GM21360 (cell line): ENCODE measurements at regions not wholly inside any gene's neighbourhood (a gene's known extent, or its start where the extent isn't known, plus 50 kb on each side); places are given as distances from the start of the nearest gene placed in this dataset.

Experiments used
- ATAC-seq: cut with Tn5 transposase; IDR thresholded peaks from one replicate; pipeline ENCODE4 v1.9.1; 2021; ENCODE audit warnings: mild to moderate bottlenecking, moderate library complexity; ENCODE audit not compliant: unreplicated experiment

GRCh38 chr9:126088336-126088735, 238.3 kb upstream of the MVB12B start:
- no peak for ATAC-seq

- no peak for ATAC-seq
Measured at GRCh38 chr9:126089789-126090188, 236.8 kb upstream of the MVB12B start.

- no peak for ATAC-seq
Measured at GRCh38 chr9:126093771-126094170, 232.9 kb upstream of the MVB12B start.

- ATAC-seq, result no peak
Measured at GRCh38 chr9:126095546-126096190, 231.0 kb upstream of the MVB12B start.

- no peak for ATAC-seq
Measured at GRCh38 chr9:126096340-126096739, 230.3 kb upstream of the MVB12B start.

GRCh38 chr9:126097679-126098078, 228.9 kb upstream of the MVB12B start:
- no peak for ATAC-seq

GRCh38 chr9:126106404-126106803, 220.2 kb upstream of the MVB12B start:
- no peak for ATAC-seq

GRCh38 chr9:126107693-126108092, 218.9 kb upstream of the MVB12B start:
- ATAC-seq, result no peak

- no peak for ATAC-seq
Measured at GRCh38 chr9:126108240-126108639, 218.4 kb upstream of the MVB12B start.

- no peak for ATAC-seq
Measured at GRCh38 chr9:126109575-126109974, 217.1 kb upstream of the MVB12B start.

- no peak for ATAC-seq
Measured at GRCh38 chr9:126111556-126111955, 215.1 kb upstream of the MVB12B start.

- ATAC-seq, result no peak
Measured at GRCh38 chr9:126112135-126112720, 214.4 kb upstream of the MVB12B start.

GRCh38 chr9:126113176-126113575, 213.5 kb upstream of the MVB12B start:
- ATAC-seq, result no peak

- no peak for ATAC-seq
Measured at GRCh38 chr9:126113756-126114408, 212.7 kb upstream of the MVB12B start.

- no peak for ATAC-seq
Measured at GRCh38 chr9:126114409-126114760, 212.2 kb upstream of the MVB12B start.

GRCh38 chr9:126114850-126115460, 211.7 kb upstream of the MVB12B start:
- no peak for ATAC-seq

GRCh38 chr9:126116351-126117157, 210.1 kb upstream of the MVB12B start:
- ATAC-seq, result no peak

- ATAC-seq, result no peak
Measured at GRCh38 chr9:126117158-126117425, 209.5 kb upstream of the MVB12B start.

- no peak for ATAC-seq
Measured at GRCh38 chr9:126117631-126118030, 209.0 kb upstream of the MVB12B start.

- ATAC-seq, result no peak
Measured at GRCh38 chr9:126119731-126120130, 206.9 kb upstream of the MVB12B start.

- no peak for ATAC-seq
Measured at GRCh38 chr9:126122901-126123616, 203.6 kb upstream of the MVB12B start.
